ENCODE measurements at regions not wholly inside any gene's neighbourhood (a gene's known extent, or its start where the extent isn't known, plus 50 kb on each side); places are given as distances from the start of the nearest gene placed in this dataset.

DNA sequence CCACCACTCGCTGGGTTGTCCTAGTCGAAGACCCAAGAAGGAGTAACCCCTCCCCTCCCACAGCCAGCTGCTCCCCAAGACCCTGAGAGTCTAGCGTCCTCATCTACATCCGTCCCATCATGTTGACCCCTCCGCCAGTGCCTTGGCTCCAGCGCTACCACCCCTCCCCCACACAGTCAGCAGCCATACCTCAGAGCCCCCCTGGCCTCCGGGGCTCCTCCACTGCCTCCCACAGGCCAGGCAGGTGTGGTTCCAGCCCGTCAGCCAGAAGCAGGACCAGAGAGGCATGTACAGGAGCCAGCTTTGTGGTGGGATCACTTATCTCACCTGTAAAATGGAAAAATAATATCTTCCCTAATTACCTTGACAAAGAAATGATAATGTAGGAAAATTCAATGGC is 51.5 kb upstream of the PHF21B start:
- no peaks in the 10 kb centered on the region for H3K79me2 ChIP-seq (ENCODE audit: low read depth)
- Mint-ChIP-seq H3K27me3 (ENCODE audit: insufficient read depth, low read depth) (peaks cover 12% of the 10 kb centered on the region), H3K4me3 (no peak overlapping the region), H3K27ac (no peak overlapping the region), H3K4me1 (no peaks in the 10 kb centered on the region), H3K9me3 (no peaks in the 10 kb centered on the region), H3K36me3 (no peaks in the 10 kb centered on the region)
- H2AFZ ChIP-seq (replicated peaks): no peak overlapping the region
- H4K20me1 ChIP-seq (ENCODE audit: low read depth): no peaks in the 10 kb centered on the region
- no peaks in the 10 kb centered on the region for H3K27me3 ChIP-seq
- H3K4me1 ChIP-seq: no peaks in the 10 kb centered on the region
- H3K36me3 ChIP-seq: no peaks in the 10 kb centered on the region
- H3K9me3 ChIP-seq (ENCODE audit: low read depth): no peaks in the 10 kb centered on the region
- TF ChIP-seq EZH2 (IDR thresholded peaks at IDR 0.05) (no peak), EZH2phosphoT487 (IDR thresholded peaks at IDR 0.05) (no peak)
- TF ChIP-seq, protein P1, sequence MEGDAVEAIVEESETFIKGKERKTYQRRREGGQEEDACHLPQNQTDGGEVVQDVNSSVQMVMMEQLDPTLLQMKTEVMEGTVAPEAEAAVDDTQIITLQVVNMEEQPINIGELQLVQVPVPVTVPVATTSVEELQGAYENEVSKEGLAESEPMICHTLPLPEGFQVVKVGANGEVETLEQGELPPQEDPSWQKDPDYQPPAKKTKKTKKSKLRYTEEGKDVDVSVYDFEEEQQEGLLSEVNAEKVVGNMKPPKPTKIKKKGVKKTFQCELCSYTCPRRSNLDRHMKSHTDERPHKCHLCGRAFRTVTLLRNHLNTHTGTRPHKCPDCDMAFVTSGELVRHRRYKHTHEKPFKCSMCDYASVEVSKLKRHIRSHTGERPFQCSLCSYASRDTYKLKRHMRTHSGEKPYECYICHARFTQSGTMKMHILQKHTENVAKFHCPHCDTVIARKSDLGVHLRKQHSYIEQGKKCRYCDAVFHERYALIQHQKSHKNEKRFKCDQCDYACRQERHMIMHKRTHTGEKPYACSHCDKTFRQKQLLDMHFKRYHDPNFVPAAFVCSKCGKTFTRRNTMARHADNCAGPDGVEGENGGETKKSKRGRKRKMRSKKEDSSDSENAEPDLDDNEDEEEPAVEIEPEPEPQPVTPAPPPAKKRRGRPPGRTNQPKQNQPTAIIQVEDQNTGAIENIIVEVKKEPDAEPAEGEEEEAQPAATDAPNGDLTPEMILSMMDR (IDR thresholded peaks at IDR 0.05): no peak
- no peak for DNase-seq (ENCODE audit: low spot score)
- H3K4me3 ChIP-seq: no peak overlapping the region
- no peaks in the 10 kb centered on the region for H3F3A ChIP-seq (ENCODE audit: low read depth)
- no peak overlapping the region for H3K9ac ChIP-seq
- no peak overlapping the region for H3K4me2 ChIP-seq
- H3K27ac ChIP-seq: no peak overlapping the region

- no peak overlapping the region for H3K27ac Mint-ChIP-seq
- no peak overlapping the region for H3K9ac ChIP-seq
- TF ChIP-seq EZH2phosphoT487 (IDR thresholded peaks at IDR 0.05): no peak
- no peak for TF ChIP-seq EZH2 (IDR thresholded peaks at IDR 0.05)
- TF ChIP-seq, protein P1 (IDR thresholded peaks at IDR 0.05): no peak
- peaks cover 9% of the 10 kb centered on the region for H3K9me3 Mint-ChIP-seq
- no peaks in the 10 kb centered on the region for H3K4me1 Mint-ChIP-seq
- H3F3A ChIP-seq (ENCODE audit: low read depth): no peaks in the 10 kb centered on the region
- H3K4me1 ChIP-seq: no peaks in the 10 kb centered on the region
- H3K36me3 ChIP-seq: no peaks in the 10 kb centered on the region
- H3K4me2 ChIP-seq: no peak overlapping the region
- peaks cover 8% of the 10 kb centered on the region for H3K27me3 Mint-ChIP-seq (ENCODE audit: insufficient read depth, low read depth)
- DNase-seq (ENCODE audit: low spot score): no peak
- no peak overlapping the region for H3K4me3 Mint-ChIP-seq
- H3K27ac ChIP-seq: no peak overlapping the region
- H3K9me3 ChIP-seq (ENCODE audit: low read depth): peaks cover 4% of the 10 kb centered on the region
- H3K79me2 ChIP-seq (ENCODE audit: low read depth): no peaks in the 10 kb centered on the region
- H3K4me3 ChIP-seq: no peak overlapping the region
- no peaks in the 10 kb centered on the region for H4K20me1 ChIP-seq (ENCODE audit: low read depth)
- H3K36me3 Mint-ChIP-seq: no peaks in the 10 kb centered on the region
- no peaks in the 10 kb centered on the region for H3K27me3 ChIP-seq
- H2AFZ ChIP-seq (replicated peaks): no peak overlapping the region
Observed at GRCh38 chr22:45064313-45065278, 54.8 kb upstream of the PHF21B start.

- no peaks in the 10 kb centered on the region for H3K4me1 Mint-ChIP-seq
- Histone ChIP-seq H3F3A (ENCODE audit: low read depth) (no peaks in the 10 kb centered on the region), H3K4me3 (no peak overlapping the region), H3K9ac (no peak overlapping the region), H3K4me1 (no peaks in the 10 kb centered on the region), H3K9me3 (ENCODE audit: low read depth) (peaks cover 4% of the 10 kb centered on the region), H3K79me2 (ENCODE audit: low read depth) (no peaks in the 10 kb centered on the region), H4K20me1 (ENCODE audit: low read depth) (no peaks in the 10 kb centered on the region), H3K4me2 (no peak overlapping the region), H3K27ac (no peak overlapping the region), H3K27me3 (no peaks in the 10 kb centered on the region), H2AFZ (replicated peaks) (no peak overlapping the region), H3K36me3 (no peaks in the 10 kb centered on the region)
- peaks cover 8% of the 10 kb centered on the region for H3K27me3 Mint-ChIP-seq (ENCODE audit: insufficient read depth, low read depth)
- H3K27ac Mint-ChIP-seq: no peak overlapping the region
- peaks cover 9% of the 10 kb centered on the region for H3K9me3 Mint-ChIP-seq
- TF ChIP-seq EZH2phosphoT487 (IDR thresholded peaks at IDR 0.05) (no peak), EZH2 (IDR thresholded peaks at IDR 0.05) (no peak)
- TF ChIP-seq, protein P1 (IDR thresholded peaks at IDR 0.05): no peak
- DNase-seq (ENCODE audit: low spot score): no peak
- no peaks in the 10 kb centered on the region for H3K36me3 Mint-ChIP-seq
- no peak overlapping the region for H3K4me3 Mint-ChIP-seq
Observed at GRCh38 chr22:45065726-45066125, 55.9 kb upstream of the PHF21B start.
